NCI-H1930 (cell line): ENCODE measurements at regions not wholly inside any gene's neighbourhood (a gene's known extent, or its start where the extent isn't known, plus 50 kb on each side); places are given as distances from the start of the nearest gene placed in this dataset.
A peak's percentile ranks its signal among the peaks of the same experiment; 100 is the strongest.

Experiments used
- DNase-seq, 2 experiments: peaks; one replicate each; lab custom pipeline; 2025; lab: John Stamatoyannopoulos, UW

DNA sequence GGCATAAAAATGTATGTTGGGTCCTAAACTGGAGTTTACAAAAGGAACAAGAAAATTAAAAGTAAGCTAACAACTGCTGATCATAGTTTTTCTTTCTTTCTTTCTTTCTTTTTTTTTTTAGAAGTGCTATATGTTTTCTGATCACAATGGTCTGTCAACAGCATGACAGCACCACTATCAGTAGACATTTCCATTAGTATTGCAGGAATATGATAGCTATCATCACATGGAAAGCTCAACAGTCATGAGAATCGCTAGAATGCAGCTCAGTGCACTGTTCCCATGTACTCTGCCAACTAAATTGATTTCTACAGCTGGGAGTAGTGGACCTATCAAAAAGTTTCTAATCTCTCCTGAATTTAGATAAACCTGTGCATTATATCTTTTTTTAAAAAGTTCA, 950.3 kb upstream of the ACVR2A start:
- DNase-seq = no peak

- DNase-seq = no peak
Observed at GRCh38 chr2:146893500-146894041, 951.3 kb upstream of the ACVR2A start.

GRCh38 chr2:146890491-146890890, 954.3 kb upstream of the ACVR2A start:
- DNase-seq = no peak

- DNase-seq = no peak
Observed at GRCh38 chr2:146879882-146880281, 964.9 kb upstream of the ACVR2A start.

DNA sequence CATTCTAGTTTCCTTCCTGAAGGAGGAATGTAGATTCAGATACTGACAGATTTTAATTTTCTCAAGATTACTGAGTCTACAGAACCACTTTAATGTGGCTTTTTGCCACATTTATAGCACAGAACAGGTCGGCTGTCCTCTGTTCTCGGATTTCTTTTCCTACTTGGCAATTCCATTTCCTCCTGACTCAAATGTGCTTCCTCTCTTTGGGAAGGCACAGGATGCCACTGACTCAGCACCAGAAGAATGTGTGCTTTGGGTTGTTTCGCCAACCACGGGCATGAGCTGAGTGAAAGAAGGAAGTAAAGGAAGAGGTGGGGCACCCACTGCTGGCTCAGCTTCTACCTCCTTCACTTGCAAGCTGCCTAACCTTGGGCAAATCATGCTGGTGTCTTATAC, 970.6 kb upstream of the ACVR2A start:
- DNase-seq = no peak

DNA sequence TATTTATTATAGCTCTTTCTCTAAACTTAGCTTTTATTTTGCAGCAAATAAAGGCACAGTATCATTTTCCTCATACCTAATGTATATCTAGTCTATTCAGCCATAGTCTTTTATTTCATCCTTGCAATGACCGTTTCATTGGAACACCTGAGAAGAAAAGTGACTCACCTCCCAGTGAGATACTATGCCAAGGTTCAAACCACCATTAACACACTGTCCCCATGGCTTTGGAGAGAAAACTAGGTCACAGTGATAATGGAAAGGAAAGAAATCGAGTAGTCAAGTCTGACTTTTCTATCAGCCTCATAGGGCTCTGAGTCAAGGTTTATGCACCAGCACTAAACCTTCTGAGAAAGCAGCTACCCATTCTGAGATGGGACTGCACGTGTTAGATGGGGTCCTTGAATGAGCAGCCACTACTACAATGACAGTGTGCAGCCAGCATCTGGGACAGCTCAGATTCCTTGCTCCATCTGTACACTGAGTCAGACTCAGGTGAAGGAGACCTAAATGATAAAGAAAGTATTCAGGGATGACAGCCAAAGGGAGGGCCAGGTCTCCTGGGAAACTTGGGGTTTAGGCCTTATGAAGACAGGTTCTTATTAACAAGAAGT, 971.1 kb upstream of the ACVR2A start:
- DNase-seq = no peak

- DNase-seq = no peak
Observed at GRCh38 chr2:146873056-146873455, 971.8 kb upstream of the ACVR2A start.

- DNase-seq = no peak
Observed at GRCh38 chr2:146870691-146871090, 974.1 kb upstream of the ACVR2A start.

GRCh38 chr2:146869328-146869727, 975.5 kb upstream of the ACVR2A start:
- no peak for DNase-seq

DNA sequence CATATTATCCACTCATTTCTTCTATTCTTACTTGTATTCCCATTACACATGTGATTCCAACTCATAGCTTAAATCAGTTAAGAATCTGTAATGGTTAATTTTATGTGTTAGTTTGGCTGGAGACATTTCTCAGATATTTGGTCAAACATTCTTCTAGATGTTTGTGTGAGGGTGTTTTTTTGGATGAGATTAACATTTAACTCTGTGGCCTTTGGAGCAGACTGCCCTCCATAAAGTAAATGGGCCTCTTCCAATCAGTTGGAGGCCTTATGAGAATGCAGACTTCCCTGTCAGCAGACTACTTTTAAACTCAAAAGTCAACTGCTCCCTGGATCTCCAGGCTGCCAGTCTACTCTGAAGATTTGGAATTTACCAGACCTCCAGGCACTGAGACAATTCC, 976.8 kb upstream of the ACVR2A start:
- DNase-seq = no peak

- no peak for DNase-seq
Observed at GRCh38 chr2:146867477-146867986, 977.3 kb upstream of the ACVR2A start.

- no peak for DNase-seq
Observed at GRCh38 chr2:146853741-146854444, 990.9 kb upstream of the ACVR2A start.

- no peak for DNase-seq
Observed at GRCh38 chr2:146852661-146853060, 992.2 kb upstream of the ACVR2A start.

GRCh38 chr2:146850746-146851145, 994.1 kb upstream of the ACVR2A start:
- no peak for DNase-seq

GRCh38 chr2:146847846-146848245, 997.0 kb upstream of the ACVR2A start:
- DNase-seq = peak in 1 of 2 experiments; percentile 3

GRCh38 chr2:146844226-146844990, 1000.4 kb upstream of the ACVR2A start:
- DNase-seq = no peak

DNA sequence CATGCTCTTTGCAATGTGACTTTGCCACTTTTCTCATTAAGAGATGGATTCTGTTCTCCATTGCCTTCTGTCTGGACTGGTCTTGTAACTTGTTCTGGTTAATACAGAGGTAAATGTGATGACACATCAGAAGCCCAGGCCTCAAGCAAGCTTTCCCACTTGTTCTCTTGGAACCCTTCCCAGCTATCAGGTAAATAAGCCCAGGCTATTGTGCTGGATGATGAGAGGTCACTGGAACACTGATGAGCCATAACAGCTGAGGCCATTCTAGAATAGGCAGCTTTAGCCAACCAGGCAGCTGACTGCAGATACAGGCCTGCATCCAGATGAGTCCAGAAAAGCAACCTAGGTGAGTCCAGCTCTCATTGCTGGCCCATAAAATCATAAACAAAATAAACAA, 1007.0 kb upstream of the ACVR2A start:
- no peak for DNase-seq

- no peak for DNase-seq
Observed at GRCh38 chr2:146826388-146826787, 1018.4 kb upstream of the ACVR2A start.

DNA sequence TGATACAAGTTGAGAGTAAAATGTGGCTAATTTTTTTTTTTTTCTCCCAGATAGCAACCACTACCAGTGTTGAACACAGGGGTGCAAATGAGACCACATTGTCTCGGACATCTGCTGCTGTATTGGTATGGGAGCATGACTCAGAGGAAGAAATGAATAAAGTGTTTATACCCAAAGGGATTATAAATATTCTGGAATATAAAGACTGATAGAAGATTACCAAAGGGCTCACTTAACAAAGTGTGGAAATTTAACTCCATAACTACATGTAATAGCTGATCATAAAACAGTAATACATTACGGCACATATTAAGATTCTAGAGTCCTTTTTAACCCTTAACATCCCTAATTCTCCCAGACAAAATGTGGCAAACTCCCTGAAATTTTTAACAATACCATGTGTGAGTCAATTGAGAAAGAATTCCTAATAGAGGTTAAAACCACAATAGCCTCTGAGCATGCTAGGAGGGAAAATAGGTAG, 1023.0 kb upstream of the ACVR2A start:
- no peak for DNase-seq

- DNase-seq = no peak
Observed at GRCh38 chr2:146820672-146821071, 1024.2 kb upstream of the ACVR2A start.

GRCh38 chr2:146818122-146818521, 1026.7 kb upstream of the ACVR2A start:
- DNase-seq = no peak

DNA sequence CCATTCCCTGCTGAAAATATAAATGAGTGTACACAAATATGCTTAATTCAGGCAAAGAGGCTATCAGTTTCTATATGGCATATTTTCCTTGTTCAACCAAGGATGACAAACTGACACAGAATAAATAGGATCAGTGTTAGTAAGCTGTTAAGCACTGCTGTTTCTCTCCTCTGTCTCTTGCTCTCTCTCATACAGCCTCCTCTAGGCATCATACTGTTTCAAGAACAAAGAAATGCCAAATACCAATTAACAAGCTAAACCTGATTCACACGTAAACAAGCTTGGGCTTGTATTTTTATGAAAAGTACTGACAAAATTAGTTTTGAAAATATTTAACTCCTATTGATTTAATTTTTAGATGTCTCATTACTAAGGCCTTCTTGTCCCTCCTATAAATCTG, 1027.2 kb upstream of the ACVR2A start:
- no peak for DNase-seq

DNA sequence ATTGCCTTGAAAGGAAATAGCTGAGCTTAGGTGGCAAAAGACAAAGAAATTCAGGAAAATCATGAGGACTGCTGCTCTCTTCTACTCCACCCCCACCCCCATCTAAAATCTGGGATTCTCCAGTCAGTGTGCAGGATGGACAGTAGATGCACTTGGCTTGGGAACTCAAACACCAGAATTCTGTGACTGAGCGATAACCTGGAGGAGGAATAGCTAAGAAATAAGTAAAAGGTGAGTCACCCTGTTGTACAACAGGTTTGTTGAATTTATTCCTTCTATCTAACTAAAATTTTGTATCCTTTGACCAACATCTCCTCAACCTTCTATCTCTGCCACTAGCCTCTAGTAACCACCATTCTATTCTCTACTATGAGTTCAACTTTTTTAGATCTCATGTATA, 1029.9 kb upstream of the ACVR2A start:
- no peak for DNase-seq
